T-helper 17 cell (primary cell): ENCODE measurements at regions not wholly inside any gene's neighbourhood (a gene's known extent, or its start where the extent isn't known, plus 50 kb on each side); places are given as distances from the start of the nearest gene placed in this dataset.

Experiments
- ATAC-seq: fragments of 150-1000 bp; cut with Tn5 transposase; 2 replicates; pipeline ENCODE4 v1.10.0; 2021; ENCODE audit warnings: mild to moderate bottlenecking, moderate library complexity
- DNase-seq, 3 donors: peaks; one replicate each; pipeline versions ENCODE4 v3.0.0 to v3.0.0-alpha.2; 2020 to 2021
- H3K9me3 ChIP-seq: one replicate; pipeline ENCODE4 v1.7.0; 2013; ENCODE audit warnings: low read length, mild to moderate bottlenecking; ENCODE audit not compliant: control insufficient read depth, poor library complexity, severe bottlenecking
- H3K27ac Mint-ChIP-seq: one replicate; pipeline ENCODE4 v1.8.0; 2022; ENCODE audit warnings: mild to moderate bottlenecking, moderate library complexity, mixed read lengths
- H3K27me3 Mint-ChIP-seq: one replicate; pipeline ENCODE4 v1.8.0; 2022; ENCODE audit warnings: mixed read lengths
- H3K36me3 Mint-ChIP-seq: one replicate; pipeline ENCODE4 v1.8.0; 2022; ENCODE audit warnings: low read depth, mixed read lengths
- H3K4me1 Mint-ChIP-seq: one replicate; pipeline ENCODE4 v1.8.0; 2022; ENCODE audit warnings: mild to moderate bottlenecking, mixed read lengths
- H3K4me3 Mint-ChIP-seq: one replicate; pipeline ENCODE4 v1.8.0; 2022; ENCODE audit warnings: mild to moderate bottlenecking, moderate library complexity, mixed read lengths

- no peaks in the 10 kb centered on the region for H3K4me1 Mint-ChIP-seq
- no peaks in the 10 kb centered on the region for H3K36me3 Mint-ChIP-seq
- DNase-seq (no peak), ATAC-seq (no peak)
- peaks cover 4% of the 10 kb centered on the region for H3K9me3 ChIP-seq
- H3K4me3 Mint-ChIP-seq, result no peak overlapping the region
- H3K27me3 Mint-ChIP-seq, result no peaks in the 10 kb centered on the region
- H3K27ac Mint-ChIP-seq, result no peak overlapping the region
Observed at GRCh38 chr5:173517648-173518047, 98.8 kb downstream of the BOD1 start.

- DNase-seq (no peak), ATAC-seq (no peak)
- peaks cover 7% of the 10 kb centered on the region for H3K27me3 Mint-ChIP-seq
- H3K9me3 ChIP-seq, result peaks cover 4% of the 10 kb centered on the region
- no peak overlapping the region for H3K4me3 Mint-ChIP-seq
- H3K36me3 Mint-ChIP-seq, result no peaks in the 10 kb centered on the region
- no peaks in the 10 kb centered on the region for H3K4me1 Mint-ChIP-seq
- H3K27ac Mint-ChIP-seq, result no peak overlapping the region
Observed at GRCh38 chr5:173515526-173515925, 100.9 kb downstream of the BOD1 start.

GRCh38 chr5:173514661-173515060 is 101.8 kb downstream of the BOD1 start:
- DNase-seq (no peak), ATAC-seq (no peak)
- no peaks in the 10 kb centered on the region for H3K36me3 Mint-ChIP-seq
- peaks cover 7% of the 10 kb centered on the region for H3K27me3 Mint-ChIP-seq
- H3K4me1 Mint-ChIP-seq, result no peaks in the 10 kb centered on the region
- no peak overlapping the region for H3K4me3 Mint-ChIP-seq
- peaks cover 4% of the 10 kb centered on the region for H3K9me3 ChIP-seq
- no peak overlapping the region for H3K27ac Mint-ChIP-seq

DNA sequence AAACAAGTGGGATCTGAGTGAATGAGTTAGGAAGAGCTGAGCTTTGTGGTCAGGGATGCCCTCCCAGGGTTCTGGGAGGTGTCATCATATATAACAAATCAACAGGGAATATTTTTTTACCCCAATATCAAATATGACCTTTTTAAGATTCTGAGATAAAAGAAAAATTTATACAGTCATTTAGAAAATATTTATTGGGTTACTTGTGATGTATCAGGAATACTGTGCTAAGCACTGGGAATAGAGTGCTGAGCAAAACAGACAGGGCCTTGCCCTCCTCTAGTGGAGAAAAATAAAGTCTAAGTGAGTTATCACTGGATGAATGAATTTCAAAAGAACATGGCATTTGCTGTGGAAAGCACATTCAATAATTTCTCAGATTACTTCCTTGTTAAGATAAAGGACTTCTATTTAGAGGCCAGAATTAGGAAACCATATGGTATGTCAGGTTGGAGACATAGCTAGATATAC is 102.9 kb downstream of the BOD1 start:
- H3K4me3 Mint-ChIP-seq, result no peak overlapping the region
- H3K36me3 Mint-ChIP-seq, result no peaks in the 10 kb centered on the region
- no peak overlapping the region for H3K27ac Mint-ChIP-seq
- DNase-seq, result no peak
- peaks cover under 1% of the 10 kb centered on the region for H3K9me3 ChIP-seq
- H3K4me1 Mint-ChIP-seq, result no peaks in the 10 kb centered on the region
- peaks cover 7% of the 10 kb centered on the region for H3K27me3 Mint-ChIP-seq
- no peak for ATAC-seq

DNA sequence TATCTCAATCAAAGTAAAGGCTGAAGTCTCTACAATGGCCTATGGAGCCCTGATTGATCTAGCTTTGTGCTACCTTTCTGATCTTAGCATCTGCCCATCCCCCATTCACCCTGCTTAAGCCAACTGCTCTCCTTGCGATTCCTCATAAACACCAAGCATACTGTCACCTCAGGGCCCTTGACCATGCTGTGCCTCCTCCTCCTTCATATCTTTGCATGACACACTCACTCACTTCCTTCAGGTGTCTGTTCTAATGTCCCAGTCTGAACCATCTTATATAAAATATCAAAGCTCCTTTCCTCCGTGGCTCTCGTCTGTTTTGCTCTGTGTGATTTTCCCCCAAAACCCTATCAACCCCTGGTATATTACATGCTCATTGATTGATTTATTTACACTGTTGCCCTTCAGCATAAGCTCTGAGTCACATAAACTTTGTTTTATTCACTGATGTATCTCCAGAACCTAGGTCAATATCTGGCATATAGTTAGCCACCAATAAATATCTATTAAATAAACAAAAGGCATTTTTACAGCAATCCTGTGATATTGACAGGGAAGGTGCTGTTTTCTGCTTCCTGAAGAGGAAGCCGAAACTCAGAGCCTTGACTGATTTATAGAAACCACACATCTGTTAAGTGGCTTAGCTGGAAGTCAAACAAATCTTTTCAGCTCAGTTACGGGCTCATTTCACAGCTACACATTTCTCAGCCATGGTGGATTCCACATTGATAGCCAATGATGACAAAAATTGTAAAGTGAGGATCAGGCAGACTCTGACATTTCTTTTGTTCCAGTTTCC is 103.6 kb downstream of the BOD1 start:
- no peak for ATAC-seq
- no peaks in the 10 kb centered on the region for H3K9me3 ChIP-seq
- no peaks in the 10 kb centered on the region for H3K4me1 Mint-ChIP-seq
- peaks cover 7% of the 10 kb centered on the region for H3K27me3 Mint-ChIP-seq
- no peak overlapping the region for H3K27ac Mint-ChIP-seq
- H3K36me3 Mint-ChIP-seq, result no peaks in the 10 kb centered on the region
- H3K4me3 Mint-ChIP-seq, result no peak overlapping the region
- DNase-seq, result no peak

DNA sequence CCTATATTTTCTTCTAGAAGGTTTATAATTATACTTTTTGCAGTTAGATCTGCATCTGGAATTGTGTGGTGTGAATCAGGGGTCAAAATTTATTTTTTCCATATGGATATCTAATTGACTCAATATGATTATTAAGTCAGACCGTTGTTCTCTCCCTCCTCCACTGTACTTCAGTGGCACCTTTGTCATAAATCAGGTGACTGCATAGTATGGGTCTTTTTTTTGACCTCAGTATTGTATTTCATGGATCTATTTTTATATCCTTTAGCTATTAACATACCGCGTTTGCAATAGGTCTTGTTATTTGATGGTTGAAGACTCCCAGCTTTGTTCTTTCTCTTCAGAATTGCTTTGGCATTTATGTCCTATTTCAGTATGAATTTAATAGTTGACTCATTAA is 107.4 kb downstream of the BOD1 start:
- H3K9me3 ChIP-seq, result no peaks in the 10 kb centered on the region
- Mint-ChIP-seq H3K36me3 (no peaks in the 10 kb centered on the region), H3K27me3 (peaks cover 7% of the 10 kb centered on the region), H3K4me1 (no peaks in the 10 kb centered on the region), H3K27ac (no peak overlapping the region), H3K4me3 (no peak overlapping the region)
- ATAC-seq, result no peak
- DNase-seq, result no peak

- Mint-ChIP-seq H3K27ac (no peak overlapping the region), H3K4me1 (no peaks in the 10 kb centered on the region), H3K4me3 (no peak overlapping the region), H3K36me3 (no peaks in the 10 kb centered on the region), H3K27me3 (peaks cover 4% of the 10 kb centered on the region)
- DNase-seq (no peak), ATAC-seq (no peak)
- no peaks in the 10 kb centered on the region for H3K9me3 ChIP-seq
Observed at GRCh38 chr5:173507171-173507570, 109.3 kb downstream of the BOD1 start.

DNA sequence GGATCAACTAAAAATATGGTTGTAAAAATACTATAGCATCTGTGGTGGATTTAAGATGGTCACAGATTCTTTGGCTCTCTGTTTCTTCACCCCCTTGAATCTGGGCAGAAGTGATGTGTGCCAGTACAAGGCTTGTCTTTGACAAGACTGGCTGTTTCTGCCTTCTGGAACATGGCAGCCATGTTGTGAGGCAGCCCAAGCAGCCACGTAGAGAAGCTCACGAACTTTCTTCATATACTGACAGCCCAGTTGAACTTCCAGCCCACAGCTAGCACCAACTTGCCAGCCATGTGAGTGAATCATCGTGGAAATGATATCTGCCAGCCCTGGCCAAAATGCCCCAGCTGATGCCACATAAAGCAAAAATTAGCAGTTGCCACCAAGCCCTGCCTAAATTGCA is 110.8 kb downstream of the BOD1 start:
- ATAC-seq, result no peak

GRCh38 chr5:173501922-173502321 is 114.5 kb downstream of the BOD1 start:
- ATAC-seq (no peak), DNase-seq (no peak)
- Mint-ChIP-seq H3K27me3 (peaks cover 9% of the 10 kb centered on the region), H3K36me3 (no peaks in the 10 kb centered on the region), H3K4me3 (no peak overlapping the region), H3K27ac (no peak overlapping the region), H3K4me1 (no peaks in the 10 kb centered on the region)
- no peaks in the 10 kb centered on the region for H3K9me3 ChIP-seq

More for the DNA sequence above, 110.8 kb downstream of the BOD1 start:
- H3K27ac Mint-ChIP-seq, result no peak overlapping the region
- DNase-seq, result no peak
- H3K4me3 Mint-ChIP-seq, result no peak overlapping the region
- H3K4me1 Mint-ChIP-seq, result no peaks in the 10 kb centered on the region
- no peaks in the 10 kb centered on the region for H3K27me3 Mint-ChIP-seq
- no peaks in the 10 kb centered on the region for H3K9me3 ChIP-seq
- H3K36me3 Mint-ChIP-seq, result no peaks in the 10 kb centered on the region

GRCh38 chr5:173501271-173501670 is 115.2 kb downstream of the BOD1 start:
- H3K4me3 Mint-ChIP-seq, result no peak overlapping the region
- no peaks in the 10 kb centered on the region for H3K9me3 ChIP-seq
- H3K27ac Mint-ChIP-seq, result no peak overlapping the region
- DNase-seq (no peak), ATAC-seq (no peak)
- H3K27me3 Mint-ChIP-seq, result peaks cover 15% of the 10 kb centered on the region
- H3K36me3 Mint-ChIP-seq, result no peaks in the 10 kb centered on the region
- H3K4me1 Mint-ChIP-seq, result no peaks in the 10 kb centered on the region

GRCh38 chr5:173500213-173500560 is 116.3 kb downstream of the BOD1 start:
- no peak overlapping the region for H3K4me3 Mint-ChIP-seq
- H3K9me3 ChIP-seq, result no peaks in the 10 kb centered on the region
- DNase-seq, result no peak
- H3K27ac Mint-ChIP-seq, result no peak overlapping the region
- no peak for ATAC-seq
- no peaks in the 10 kb centered on the region for H3K36me3 Mint-ChIP-seq
- H3K4me1 Mint-ChIP-seq, result no peaks in the 10 kb centered on the region
- H3K27me3 Mint-ChIP-seq, result peaks cover 20% of the 10 kb centered on the region

DNA sequence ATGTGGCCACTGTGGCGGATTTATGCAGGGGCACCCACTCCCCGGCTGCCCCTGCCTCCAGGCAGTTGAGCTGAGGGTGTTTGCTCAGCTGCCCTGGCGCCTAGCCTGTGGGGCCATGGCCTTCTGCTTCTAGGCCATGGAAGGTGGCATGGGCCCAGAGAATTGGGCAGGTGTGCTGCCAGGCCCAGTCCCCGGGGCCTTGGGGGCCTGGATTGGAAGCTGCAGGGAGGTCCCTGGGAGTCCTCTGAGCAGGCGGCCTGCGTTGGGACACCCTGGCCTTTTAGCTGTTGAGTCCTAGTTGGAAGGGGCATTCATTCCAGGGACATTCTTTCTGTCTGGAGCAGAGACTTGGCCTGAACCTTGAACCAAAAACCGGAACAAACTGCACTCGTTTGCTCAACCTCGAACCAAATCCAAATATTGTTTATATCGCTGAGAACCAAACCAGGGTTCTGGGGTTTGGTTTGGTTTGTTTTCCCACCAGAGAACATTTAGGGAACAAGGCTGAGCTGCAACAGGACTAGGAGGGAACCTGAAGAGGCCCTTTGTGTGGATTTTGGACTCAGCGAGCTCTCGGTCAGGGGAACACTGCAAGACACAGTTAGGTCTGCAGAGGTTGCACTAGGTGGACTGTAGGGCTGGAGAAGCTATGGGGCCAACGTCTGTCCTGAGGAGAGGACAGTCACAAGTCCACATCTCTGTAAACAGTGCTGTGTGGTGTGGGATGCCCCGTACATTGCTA is 116.8 kb downstream of the BOD1 start:
- no peaks in the 10 kb centered on the region for H3K36me3 Mint-ChIP-seq
- no peak for DNase-seq
- no peak overlapping the region for H3K4me3 Mint-ChIP-seq
- no peaks in the 10 kb centered on the region for H3K9me3 ChIP-seq
- peaks cover 20% of the 10 kb centered on the region for H3K27me3 Mint-ChIP-seq
- ATAC-seq, result no peak
- H3K4me1 Mint-ChIP-seq, result no peaks in the 10 kb centered on the region
- no peak overlapping the region for H3K27ac Mint-ChIP-seq

GRCh38 chr5:173498739-173499470 is 117.5 kb downstream of the BOD1 start:
- no peak overlapping the region for H3K4me3 Mint-ChIP-seq
- H3K27me3 Mint-ChIP-seq, result peaks cover 24% of the 10 kb centered on the region
- no peak overlapping the region for H3K27ac Mint-ChIP-seq
- ATAC-seq, result no peak
- DNase-seq, result no peak
- H3K36me3 Mint-ChIP-seq, result no peaks in the 10 kb centered on the region
- no peaks in the 10 kb centered on the region for H3K9me3 ChIP-seq
- no peaks in the 10 kb centered on the region for H3K4me1 Mint-ChIP-seq
